ENCODE measurements at regions not wholly inside any gene's neighbourhood (a gene's known extent, or its start where the extent isn't known, plus 50 kb on each side); places are given as distances from the start of the nearest gene placed in this dataset.

DNA sequence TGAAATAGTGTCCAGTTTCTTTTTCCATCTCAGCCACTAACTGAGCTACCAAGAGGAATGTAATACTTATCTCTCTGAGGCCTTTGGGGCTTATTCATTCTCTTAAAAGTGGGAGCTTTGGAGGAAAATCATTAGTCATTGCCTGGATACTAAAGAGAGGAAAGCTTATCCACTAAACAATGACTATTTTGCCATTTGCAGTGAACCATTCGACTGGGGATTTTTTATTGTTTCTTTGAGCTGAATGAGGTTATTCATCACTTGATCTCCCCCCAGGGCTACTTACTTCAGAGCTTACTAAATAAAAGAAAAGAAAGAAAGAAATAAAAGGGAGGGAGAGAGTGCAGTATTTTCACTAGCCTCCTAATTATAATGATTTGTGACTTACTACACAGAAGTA is 1329.5 kb upstream of the TENM3 start:
- 69 to 70% methylated on average over 1 of the region's 1 CpG for WGBS, 2 donors
- no peak overlapping the region for H3K9ac ChIP-seq (ENCODE audit: insufficient read depth in 1 of 2, low read length in 2 of 2)
- H3K27me3 ChIP-seq (ENCODE audit: control insufficient read depth in 3 of 3, insufficient read depth in 3 of 3, low read length in 2 of 3): no peaks in the 10 kb centered on the region
- DNase-seq (no peak), ATAC-seq (ENCODE audit: insufficient read depth, low FRiP score) (no peak)
- no peaks in the 10 kb centered on the region for H3K9me3 ChIP-seq (ENCODE audit: control insufficient read depth in 4 of 4, insufficient read depth in 3 of 4, low read length in 3 of 4)
- TF ChIP-seq, protein P1, sequence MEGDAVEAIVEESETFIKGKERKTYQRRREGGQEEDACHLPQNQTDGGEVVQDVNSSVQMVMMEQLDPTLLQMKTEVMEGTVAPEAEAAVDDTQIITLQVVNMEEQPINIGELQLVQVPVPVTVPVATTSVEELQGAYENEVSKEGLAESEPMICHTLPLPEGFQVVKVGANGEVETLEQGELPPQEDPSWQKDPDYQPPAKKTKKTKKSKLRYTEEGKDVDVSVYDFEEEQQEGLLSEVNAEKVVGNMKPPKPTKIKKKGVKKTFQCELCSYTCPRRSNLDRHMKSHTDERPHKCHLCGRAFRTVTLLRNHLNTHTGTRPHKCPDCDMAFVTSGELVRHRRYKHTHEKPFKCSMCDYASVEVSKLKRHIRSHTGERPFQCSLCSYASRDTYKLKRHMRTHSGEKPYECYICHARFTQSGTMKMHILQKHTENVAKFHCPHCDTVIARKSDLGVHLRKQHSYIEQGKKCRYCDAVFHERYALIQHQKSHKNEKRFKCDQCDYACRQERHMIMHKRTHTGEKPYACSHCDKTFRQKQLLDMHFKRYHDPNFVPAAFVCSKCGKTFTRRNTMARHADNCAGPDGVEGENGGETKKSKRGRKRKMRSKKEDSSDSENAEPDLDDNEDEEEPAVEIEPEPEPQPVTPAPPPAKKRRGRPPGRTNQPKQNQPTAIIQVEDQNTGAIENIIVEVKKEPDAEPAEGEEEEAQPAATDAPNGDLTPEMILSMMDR (IDR thresholded peaks at IDR 0.05; ENCODE audit: control extremely low read depth, extremely low read depth): no peak
- no peaks in the 10 kb centered on the region for H3K4me1 ChIP-seq (ENCODE audit: control insufficient read depth in 5 of 5, insufficient read depth in 5 of 5, low read length in 5 of 5)
- H3K36me3 ChIP-seq (ENCODE audit: control insufficient read depth in 4 of 4, insufficient read depth in 4 of 4, low read length in 4 of 4): no peaks in the 10 kb centered on the region
- H3K4me3 ChIP-seq: no peak overlapping the region
- no peak overlapping the region for H3K27ac ChIP-seq (ENCODE audit: low read depth in 1 of 2, low read length in 1 of 2)

DNA sequence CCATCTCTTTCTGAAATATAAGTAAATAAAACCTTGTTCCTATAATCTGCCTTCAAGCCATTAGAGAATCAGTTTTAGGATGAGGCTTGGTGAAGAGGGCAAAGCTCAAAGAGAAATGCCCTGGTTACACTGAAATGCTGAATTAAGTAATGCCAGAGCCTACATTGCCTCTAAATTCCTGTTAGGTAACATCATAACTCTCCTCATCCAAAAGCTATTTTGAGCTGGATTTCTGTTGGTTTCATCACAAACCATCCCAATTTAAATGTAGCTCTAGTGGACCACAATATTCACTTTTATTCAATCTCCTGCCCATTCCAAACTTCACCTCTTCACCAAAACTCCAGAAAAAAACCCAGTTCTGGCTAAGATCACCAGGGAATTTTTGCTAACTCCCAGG is 1319.7 kb upstream of the TENM3 start:
- Histone ChIP-seq H3K4me1 (ENCODE audit: control insufficient read depth in 5 of 5, insufficient read depth in 5 of 5, low read length in 5 of 5) (no peaks in the 10 kb centered on the region), H3K27ac (ENCODE audit: low read depth in 1 of 2, low read length in 1 of 2) (no peak overlapping the region), H3K9ac (ENCODE audit: insufficient read depth in 1 of 2, low read length in 2 of 2) (no peak overlapping the region), H3K9me3 (ENCODE audit: control insufficient read depth in 4 of 4, insufficient read depth in 3 of 4, low read length in 3 of 4) (peaks cover 0 to 2% (median 0%) of the 10 kb centered on the region in 4 donors), H3K4me3 (no peak overlapping the region), H3K36me3 (ENCODE audit: control insufficient read depth in 4 of 4, insufficient read depth in 4 of 4, low read length in 4 of 4) (no peaks in the 10 kb centered on the region), H3K27me3 (ENCODE audit: control insufficient read depth in 3 of 3, insufficient read depth in 3 of 3, low read length in 2 of 3) (no peaks in the 10 kb centered on the region)
- ATAC-seq (ENCODE audit: insufficient read depth, low FRiP score) (no peak), DNase-seq (no peak)
- TF ChIP-seq, protein P1 (IDR thresholded peaks at IDR 0.05; ENCODE audit: control extremely low read depth, extremely low read depth): no peak

DNA sequence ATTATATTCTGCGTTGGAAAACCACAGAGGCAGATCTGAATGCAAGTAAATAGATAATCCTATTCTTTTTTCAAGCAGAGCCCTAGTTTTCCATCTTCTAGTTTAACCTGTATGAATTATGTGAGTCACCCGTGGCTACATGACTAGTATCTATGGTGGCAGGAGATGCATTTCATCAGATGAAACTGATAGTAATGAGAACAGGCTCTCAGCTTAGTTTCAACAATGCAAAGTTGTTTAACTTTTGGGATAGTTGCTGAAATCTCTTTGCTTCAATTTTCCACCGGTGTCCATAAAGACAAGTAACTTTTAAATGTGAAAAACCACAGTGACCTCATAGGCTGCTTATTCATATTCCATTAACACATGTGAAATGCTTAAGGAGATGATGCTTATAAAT is 1317.4 kb upstream of the TENM3 start:
- ATAC-seq (ENCODE audit: insufficient read depth, low FRiP score): no peak
- Histone ChIP-seq H3K27ac (ENCODE audit: low read depth in 1 of 2, low read length in 1 of 2) (no peak overlapping the region), H3K36me3 (ENCODE audit: control insufficient read depth in 4 of 4, insufficient read depth in 4 of 4, low read length in 4 of 4) (no peaks in the 10 kb centered on the region), H3K4me1 (ENCODE audit: control insufficient read depth in 5 of 5, insufficient read depth in 5 of 5, low read length in 5 of 5) (no peaks in the 10 kb centered on the region), H3K9me3 (ENCODE audit: control insufficient read depth in 4 of 4, insufficient read depth in 3 of 4, low read length in 3 of 4) (peaks cover 0 to 2% (median 0%) of the 10 kb centered on the region in 4 donors), H3K9ac (ENCODE audit: insufficient read depth in 1 of 2, low read length in 2 of 2) (no peak overlapping the region), H3K4me3 (no peak overlapping the region), H3K27me3 (ENCODE audit: control insufficient read depth in 3 of 3, insufficient read depth in 3 of 3, low read length in 2 of 3) (no peaks in the 10 kb centered on the region)
- WGBS, 2 donors: 81 to 84% methylated on average over 3 of the region's 3 CpGs
- DNase-seq: no peak
- TF ChIP-seq, protein P1 (IDR thresholded peaks at IDR 0.05; ENCODE audit: control extremely low read depth, extremely low read depth): no peak

DNA sequence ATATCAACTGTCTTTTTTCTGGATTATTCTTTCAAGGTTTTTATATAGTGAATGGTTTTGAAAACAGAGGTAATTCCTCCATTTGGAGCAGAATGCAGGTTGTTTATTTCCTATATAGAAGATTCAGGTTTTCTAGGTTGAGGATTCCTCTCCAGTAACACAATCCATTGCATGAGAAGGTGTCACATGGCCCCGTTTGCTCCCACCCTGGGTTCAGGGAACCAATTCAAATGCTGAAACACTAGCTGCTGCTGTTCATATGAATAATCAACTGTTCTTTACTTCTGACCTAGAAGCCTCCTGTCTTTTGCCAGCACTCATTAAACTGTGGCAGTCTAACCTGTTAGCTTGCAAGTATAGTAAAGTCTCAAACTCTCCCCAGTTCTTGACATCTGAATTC is 1316.9 kb upstream of the TENM3 start:
- ATAC-seq (ENCODE audit: insufficient read depth, low FRiP score) (no peak), DNase-seq (no peak)
- Histone ChIP-seq H3K27ac (ENCODE audit: low read depth in 1 of 2, low read length in 1 of 2) (no peak overlapping the region), H3K4me1 (ENCODE audit: control insufficient read depth in 5 of 5, insufficient read depth in 5 of 5, low read length in 5 of 5) (no peaks in the 10 kb centered on the region), H3K27me3 (ENCODE audit: control insufficient read depth in 3 of 3, insufficient read depth in 3 of 3, low read length in 2 of 3) (no peaks in the 10 kb centered on the region), H3K4me3 (no peak overlapping the region), H3K9ac (ENCODE audit: insufficient read depth in 1 of 2, low read length in 2 of 2) (no peak overlapping the region), H3K36me3 (ENCODE audit: control insufficient read depth in 4 of 4, insufficient read depth in 4 of 4, low read length in 4 of 4) (no peaks in the 10 kb centered on the region), H3K9me3 (ENCODE audit: control insufficient read depth in 4 of 4, insufficient read depth in 3 of 4, low read length in 3 of 4) (peaks cover 0 to 2% (median 0%) of the 10 kb centered on the region in 4 donors)
- 51 to 64% methylated on average over 1 of the region's 1 CpG for WGBS, 2 donors
- TF ChIP-seq, protein P1 (IDR thresholded peaks at IDR 0.05; ENCODE audit: control extremely low read depth, extremely low read depth): no peak
